ENCODE measurements at regions not wholly inside any gene's neighbourhood (a gene's known extent, or its start where the extent isn't known, plus 50 kb on each side); places are given as distances from the start of the nearest gene placed in this dataset.

DNA sequence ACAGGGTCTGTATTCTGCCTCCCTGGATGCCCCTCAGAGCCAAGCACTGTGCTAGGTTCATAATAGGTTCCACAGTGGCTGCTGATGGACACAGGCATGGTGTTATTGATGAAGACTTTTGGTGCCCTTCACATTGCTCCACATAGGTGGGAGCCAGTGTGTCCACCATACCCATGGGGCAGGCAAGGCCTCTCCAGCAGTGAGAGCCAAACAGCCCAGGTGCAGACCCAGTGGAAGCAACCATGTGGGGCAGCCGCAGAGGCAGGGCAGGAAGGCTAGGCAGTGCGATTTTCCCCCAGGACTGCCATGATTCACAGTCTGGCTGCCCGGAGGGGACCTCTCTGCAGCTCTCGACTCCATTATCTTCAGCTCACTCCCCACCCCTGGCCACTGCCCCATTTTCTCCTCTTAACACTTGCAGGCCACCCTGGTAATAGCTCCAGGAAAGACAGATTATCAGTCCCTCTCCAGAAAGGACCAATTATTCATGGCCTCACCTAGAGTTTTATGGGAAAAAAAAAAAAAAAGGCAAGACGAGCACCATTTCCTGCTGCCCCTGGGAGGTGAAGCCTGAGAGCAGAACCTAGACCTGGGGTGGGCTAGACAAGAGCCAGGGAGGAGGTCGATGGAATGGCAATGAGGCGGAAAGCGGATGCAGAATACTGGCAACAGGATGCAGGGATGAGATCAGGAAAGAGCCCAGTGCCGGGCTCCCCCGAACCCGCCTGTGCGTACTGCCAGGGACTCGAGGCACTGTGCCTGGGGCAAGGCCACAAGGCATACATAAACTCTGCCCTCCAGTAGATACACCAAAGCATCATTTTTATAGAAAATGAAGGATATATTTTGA lies 343.0 kb upstream of the NCAM1 start:
- TF ChIP-seq, protein P1, sequence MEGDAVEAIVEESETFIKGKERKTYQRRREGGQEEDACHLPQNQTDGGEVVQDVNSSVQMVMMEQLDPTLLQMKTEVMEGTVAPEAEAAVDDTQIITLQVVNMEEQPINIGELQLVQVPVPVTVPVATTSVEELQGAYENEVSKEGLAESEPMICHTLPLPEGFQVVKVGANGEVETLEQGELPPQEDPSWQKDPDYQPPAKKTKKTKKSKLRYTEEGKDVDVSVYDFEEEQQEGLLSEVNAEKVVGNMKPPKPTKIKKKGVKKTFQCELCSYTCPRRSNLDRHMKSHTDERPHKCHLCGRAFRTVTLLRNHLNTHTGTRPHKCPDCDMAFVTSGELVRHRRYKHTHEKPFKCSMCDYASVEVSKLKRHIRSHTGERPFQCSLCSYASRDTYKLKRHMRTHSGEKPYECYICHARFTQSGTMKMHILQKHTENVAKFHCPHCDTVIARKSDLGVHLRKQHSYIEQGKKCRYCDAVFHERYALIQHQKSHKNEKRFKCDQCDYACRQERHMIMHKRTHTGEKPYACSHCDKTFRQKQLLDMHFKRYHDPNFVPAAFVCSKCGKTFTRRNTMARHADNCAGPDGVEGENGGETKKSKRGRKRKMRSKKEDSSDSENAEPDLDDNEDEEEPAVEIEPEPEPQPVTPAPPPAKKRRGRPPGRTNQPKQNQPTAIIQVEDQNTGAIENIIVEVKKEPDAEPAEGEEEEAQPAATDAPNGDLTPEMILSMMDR (conservative IDR thresholded peaks at IDR 0.05; ENCODE audit: low read depth, low read length) = no peak
- TF ChIP-seq MXI1 (IDR thresholded peaks at IDR 0.05; ENCODE audit: borderline replicate concordance, low read depth, low read length) (no peak), POLR2A (IDR thresholded peaks at IDR 0.05; ENCODE audit: low read depth, low read length) (no peak), SMC3 (IDR thresholded peaks at IDR 0.05; ENCODE audit: low read depth, low read length) (no peak), RFX5 (IDR thresholded peaks at IDR 0.05; ENCODE audit: low read depth, low read length) (no peak), MAFK (IDR thresholded peaks at IDR 0.05; ENCODE audit: low read depth, low read length) (no peak), RAD21 (IDR thresholded peaks at IDR 0.05; ENCODE audit: low read length) (no peak)
- TF ChIP-seq, protein P2, sequence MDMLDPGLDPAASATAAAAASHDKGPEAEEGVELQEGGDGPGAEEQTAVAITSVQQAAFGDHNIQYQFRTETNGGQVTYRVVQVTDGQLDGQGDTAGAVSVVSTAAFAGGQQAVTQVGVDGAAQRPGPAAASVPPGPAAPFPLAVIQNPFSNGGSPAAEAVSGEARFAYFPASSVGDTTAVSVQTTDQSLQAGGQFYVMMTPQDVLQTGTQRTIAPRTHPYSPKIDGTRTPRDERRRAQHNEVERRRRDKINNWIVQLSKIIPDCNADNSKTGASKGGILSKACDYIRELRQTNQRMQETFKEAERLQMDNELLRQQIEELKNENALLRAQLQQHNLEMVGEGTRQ (IDR thresholded peaks at IDR 0.05; ENCODE audit: low read depth, low read length) = no peak
